ENCODE measurements at regions not wholly inside any gene's neighbourhood (a gene's known extent, or its start where the extent isn't known, plus 50 kb on each side); places are given as distances from the start of the nearest gene placed in this dataset.

GRCh38 chr6:40054186-40054585 lies 119.9 kb upstream of the MOCS1 start:
- TF ChIP-seq CTCF (conservative IDR thresholded peaks at IDR 0.05) = no peak
- TF ChIP-seq EZH2 (IDR thresholded peaks at IDR 0.05; ENCODE audit: low read depth) = no peak
